Activated naive CD4-positive, alpha-beta T cell treated with anti-CD3 and anti-CD28 coated beads for 36 hours (primary cell): ENCODE measurements at regions not wholly inside any gene's neighbourhood (a gene's known extent, or its start where the extent isn't known, plus 50 kb on each side); places are given as distances from the start of the nearest gene placed in this dataset.

Experiments used
- CTCF ChIA-PET: fragments of 350-600 bp; sonication (Branson Sonifier 250); formaldehyde crosslinking; loops from one replicate; lab custom pipeline; 2021; ENCODE audit warnings: antibody characterized with exemption; lab: Charles Lee
- DNase-seq: peaks from one replicate; pipeline ENCODE4 v3.0.0-alpha.2; 2020
- H3K27ac Mint-ChIP-seq: one replicate; pipeline ENCODE4 v1.8.0; 2021; ENCODE audit warnings: mild to moderate bottlenecking, mixed read lengths
- H3K27me3 Mint-ChIP-seq: one replicate; pipeline ENCODE4 v1.8.0; 2021; ENCODE audit warnings: low read depth, mixed read lengths
- H3K36me3 Mint-ChIP-seq: one replicate; pipeline ENCODE4 v1.8.0; 2021; ENCODE audit warnings: low read depth, mixed read lengths
- H3K4me1 Mint-ChIP-seq: one replicate; pipeline ENCODE4 v1.8.0; 2021; ENCODE audit warnings: low read depth, mixed read lengths
- H3K4me3 Mint-ChIP-seq: one replicate; pipeline ENCODE4 v1.8.0; 2021; ENCODE audit warnings: mild to moderate bottlenecking, moderate library complexity, mixed read lengths
- H3K9me3 Mint-ChIP-seq: one replicate; pipeline ENCODE4 v1.8.0; 2021; ENCODE audit warnings: mixed read lengths
- intact Hi-C: fragments of 100-400 bp; cut with micrococcal nuclease; formaldehyde crosslinking; loops from one replicate; pipeline ENCODE4 v1.15.1; 2023

DNA sequence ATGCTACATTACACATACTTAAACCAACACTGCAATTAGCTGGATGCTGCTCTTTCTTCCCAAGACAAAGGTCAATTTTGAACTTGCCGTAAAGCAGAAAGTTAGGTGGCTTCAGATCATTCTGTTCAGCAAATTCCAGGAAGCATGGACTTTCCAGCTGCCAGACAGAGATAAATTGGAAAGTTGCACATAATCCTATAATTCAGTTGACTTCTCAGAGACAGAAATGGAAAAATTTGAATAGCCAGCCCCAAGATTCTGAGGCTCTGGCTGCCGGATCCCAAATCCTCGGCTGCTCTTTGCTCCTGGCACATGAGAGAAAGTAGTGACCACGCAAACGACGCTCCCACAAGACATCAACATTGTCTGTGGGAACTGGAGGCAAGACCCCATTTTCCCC is 105.0 kb upstream of the VIPR2 start:
- Mint-ChIP-seq H3K27me3 (peaks cover 21% of the 10 kb centered on the region), H3K27ac (no peak overlapping the region), H3K4me1 (no peaks in the 10 kb centered on the region), H3K36me3 (no peaks in the 10 kb centered on the region), H3K4me3 (no peak overlapping the region), H3K9me3 (no peaks in the 10 kb centered on the region)
- intact Hi-C loops, result no loop called here
- CTCF ChIA-PET, result no interaction called here
- no peak for DNase-seq

GRCh38 chr7:159247910-159248309 is 103.2 kb upstream of the VIPR2 start:
- no peaks in the 10 kb centered on the region for H3K4me1 Mint-ChIP-seq
- CTCF ChIA-PET, result no interaction called here
- intact Hi-C loops, result no loop called here
- H3K9me3 Mint-ChIP-seq, result no peaks in the 10 kb centered on the region
- no peak for DNase-seq
- H3K27ac Mint-ChIP-seq, result no peak overlapping the region
- H3K36me3 Mint-ChIP-seq, result no peaks in the 10 kb centered on the region
- H3K27me3 Mint-ChIP-seq, result peaks cover 19% of the 10 kb centered on the region
- no peak overlapping the region for H3K4me3 Mint-ChIP-seq

DNA sequence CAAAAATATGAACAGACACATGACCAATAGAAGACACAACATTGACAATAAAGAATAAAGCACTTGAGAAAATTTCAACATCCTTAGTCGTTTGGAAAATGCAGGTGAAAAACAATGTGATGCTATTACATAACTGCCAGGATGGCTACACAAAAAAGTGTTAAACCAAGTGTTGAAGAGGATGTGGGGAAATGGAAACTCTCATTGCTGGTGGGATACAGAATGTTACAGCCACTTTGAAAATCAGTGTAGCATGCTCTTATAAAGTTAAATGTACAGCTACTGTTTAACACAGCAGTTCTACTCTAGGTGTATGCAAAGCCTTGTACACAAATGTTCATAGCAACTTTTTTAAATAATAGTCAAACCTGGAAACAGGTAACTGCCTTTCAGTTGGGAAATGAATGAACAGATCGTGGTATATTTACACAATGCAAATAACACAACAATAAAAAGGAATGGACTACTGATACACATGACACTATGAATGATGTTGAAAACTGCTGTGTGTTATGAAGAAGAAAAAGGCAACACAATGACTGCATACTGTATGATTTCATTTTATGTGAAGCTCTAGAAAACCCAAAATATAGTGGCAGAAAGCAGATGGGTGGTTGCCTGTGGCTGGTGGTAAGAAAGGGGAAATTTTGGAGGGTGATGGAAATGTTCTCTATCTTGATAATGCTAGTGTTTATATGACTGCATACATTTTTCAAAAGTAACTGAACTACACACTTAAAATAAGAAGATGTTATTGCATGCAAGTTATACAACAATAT is 102.2 kb upstream of the VIPR2 start:
- Mint-ChIP-seq H3K36me3 (no peaks in the 10 kb centered on the region), H3K4me1 (no peaks in the 10 kb centered on the region), H3K9me3 (no peaks in the 10 kb centered on the region), H3K27me3 (peaks cover 13% of the 10 kb centered on the region), H3K4me3 (no peak overlapping the region), H3K27ac (no peak overlapping the region)
- no peak for DNase-seq
- intact Hi-C loops, result no loop called here
- CTCF ChIA-PET, result interaction anchor here (0.8 kb wide), 1 partner anchor 20 kb away, joined by 3 read pairs; no protein-coding TSS in a partner anchor

DNA sequence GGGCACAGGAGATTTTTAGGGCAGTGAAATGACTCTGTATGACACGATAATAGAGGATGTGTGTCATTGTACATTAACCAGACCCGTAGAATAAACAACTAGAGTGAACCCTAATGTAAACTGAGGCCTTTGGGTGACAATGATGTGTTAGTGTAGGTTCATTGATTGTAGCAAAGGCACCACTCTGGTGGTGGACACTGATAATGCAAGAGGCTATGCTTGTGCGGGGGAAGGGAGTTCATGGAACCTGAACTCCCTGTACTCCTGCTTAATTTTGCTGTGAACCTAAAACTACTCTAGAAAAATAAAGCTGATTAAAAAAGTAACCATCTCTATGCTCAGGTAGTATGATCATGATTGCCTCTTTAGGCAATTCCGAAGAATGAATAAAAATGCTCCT is 96.3 kb upstream of the VIPR2 start:
- DNase-seq, result no peak
- CTCF ChIA-PET, result no interaction called here
- intact Hi-C loops, result no loop called here
- H3K4me3 Mint-ChIP-seq, result no peak overlapping the region
- no peak overlapping the region for H3K27ac Mint-ChIP-seq
- H3K9me3 Mint-ChIP-seq, result no peaks in the 10 kb centered on the region
- H3K36me3 Mint-ChIP-seq, result no peaks in the 10 kb centered on the region
- H3K4me1 Mint-ChIP-seq, result no peaks in the 10 kb centered on the region
- peaks cover 9% of the 10 kb centered on the region for H3K27me3 Mint-ChIP-seq

DNA sequence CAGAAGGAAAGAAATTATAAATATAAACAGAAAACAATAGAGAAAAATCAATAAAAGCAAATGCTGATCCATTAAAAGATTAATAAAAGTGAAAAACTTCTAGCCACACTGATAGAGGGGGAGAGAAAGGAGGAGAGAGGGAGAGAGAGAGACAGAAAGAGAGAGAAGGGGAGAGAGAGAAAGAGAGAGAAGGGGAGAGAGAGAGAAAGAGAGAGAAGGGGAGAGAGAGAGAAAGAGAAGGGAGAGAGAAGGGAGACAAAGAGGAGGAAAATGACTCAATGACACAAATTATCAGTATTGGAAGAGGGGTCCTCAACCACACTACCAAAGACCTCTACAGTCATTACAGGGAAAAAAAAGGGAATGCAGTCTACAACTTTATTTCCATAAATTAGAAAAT is 94.4 kb upstream of the VIPR2 start:
- peaks cover 6% of the 10 kb centered on the region for H3K27me3 Mint-ChIP-seq
- no peaks in the 10 kb centered on the region for H3K36me3 Mint-ChIP-seq
- DNase-seq, result no peak
- no peaks in the 10 kb centered on the region for H3K9me3 Mint-ChIP-seq
- no peak overlapping the region for H3K27ac Mint-ChIP-seq
- H3K4me1 Mint-ChIP-seq, result no peaks in the 10 kb centered on the region
- intact Hi-C loops, result no loop called here
- CTCF ChIA-PET, result no interaction called here
- no peak overlapping the region for H3K4me3 Mint-ChIP-seq

DNA sequence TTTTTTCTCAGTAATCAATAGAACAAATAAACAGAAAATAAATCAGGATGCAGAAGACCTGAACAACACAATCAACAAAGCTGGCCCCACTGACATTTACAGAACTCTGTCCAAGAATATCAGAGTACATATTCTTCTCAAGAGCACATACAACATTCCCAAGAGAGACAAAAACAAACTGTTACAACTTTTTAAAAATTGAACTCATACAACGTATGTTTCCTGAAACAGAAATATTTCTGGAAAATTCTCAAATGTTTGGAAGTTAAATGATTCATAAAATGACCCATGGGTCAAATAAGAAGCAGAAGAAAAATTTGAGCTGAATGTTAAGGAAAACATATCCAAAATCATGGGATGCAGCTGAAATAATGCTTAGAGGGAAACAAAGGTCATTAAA is 93.9 kb upstream of the VIPR2 start:
- no peaks in the 10 kb centered on the region for H3K36me3 Mint-ChIP-seq
- no peaks in the 10 kb centered on the region for H3K4me1 Mint-ChIP-seq
- intact Hi-C loops, result no loop called here

DNA sequence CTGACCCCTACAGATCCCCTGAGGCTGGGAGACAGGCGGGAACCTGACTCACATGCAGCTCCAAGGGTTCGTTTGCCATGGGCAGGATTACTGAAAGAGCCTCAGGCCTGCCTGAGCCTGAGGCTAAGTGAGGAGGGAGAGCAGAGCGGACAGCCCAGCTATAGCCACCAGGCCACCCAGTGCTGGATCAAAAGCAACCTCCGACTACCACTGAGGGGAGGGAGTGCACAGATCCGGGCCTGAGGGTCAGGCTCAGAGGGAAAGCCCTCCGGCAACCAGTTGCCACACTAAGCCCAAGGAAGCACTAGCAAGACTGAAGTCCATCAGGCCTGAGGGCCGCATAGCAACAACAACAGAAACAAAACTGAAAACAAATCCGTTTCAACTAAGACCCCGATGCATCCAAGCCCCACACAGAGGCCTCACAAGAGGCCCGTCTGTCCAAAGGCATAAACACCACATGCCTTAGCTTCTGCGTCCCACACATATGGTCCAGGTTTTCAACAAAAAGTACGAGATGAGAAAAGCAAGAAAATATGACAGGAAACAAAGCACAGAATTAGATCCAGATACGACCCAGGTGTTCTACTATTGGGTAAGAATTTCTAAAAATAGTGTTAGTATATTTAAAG is 92.5 kb upstream of the VIPR2 start:
- DNase-seq, result no peak
- H3K9me3 Mint-ChIP-seq, result no peaks in the 10 kb centered on the region
- H3K36me3 Mint-ChIP-seq, result no peaks in the 10 kb centered on the region
- H3K27ac Mint-ChIP-seq, result no peak overlapping the region
- intact Hi-C loops, result no loop called here
- H3K27me3 Mint-ChIP-seq, result peaks cover 6% of the 10 kb centered on the region
- CTCF ChIA-PET, result interaction anchor here (0.9 kb wide), 1 partner anchor 47 kb away, joined by 3 read pairs; no protein-coding TSS in a partner anchor
- no peaks in the 10 kb centered on the region for H3K4me1 Mint-ChIP-seq
- no peak overlapping the region for H3K4me3 Mint-ChIP-seq

More for the DNA sequence above, 93.9 kb upstream of the VIPR2 start:
- Mint-ChIP-seq H3K27ac (no peak overlapping the region), H3K9me3 (no peaks in the 10 kb centered on the region), H3K27me3 (peaks cover 6% of the 10 kb centered on the region), H3K4me3 (no peak overlapping the region)
- no peak for DNase-seq
- CTCF ChIA-PET, result no interaction called here

- Mint-ChIP-seq H3K4me1 (no peaks in the 10 kb centered on the region), H3K36me3 (no peaks in the 10 kb centered on the region), H3K4me3 (no peak overlapping the region), H3K27me3 (no peaks in the 10 kb centered on the region), H3K9me3 (no peaks in the 10 kb centered on the region), H3K27ac (no peak overlapping the region)
- intact Hi-C loops, result no loop called here
- CTCF ChIA-PET, result no interaction called here
- no peak for DNase-seq
These were observed 86.3 kb upstream of the VIPR2 start for GRCh38 chr7:159231017-159231416.

- Mint-ChIP-seq H3K9me3 (no peaks in the 10 kb centered on the region), H3K27me3 (no peaks in the 10 kb centered on the region), H3K4me1 (no peaks in the 10 kb centered on the region), H3K27ac (no peak overlapping the region), H3K4me3 (no peak overlapping the region), H3K36me3 (no peaks in the 10 kb centered on the region)
- DNase-seq, result no peak
- intact Hi-C loops, result no loop called here
- CTCF ChIA-PET, result no interaction called here
These were observed 85.2 kb upstream of the VIPR2 start for GRCh38 chr7:159229683-159230475.

GRCh38 chr7:159227433-159227832 is 82.8 kb upstream of the VIPR2 start:
- H3K4me1 Mint-ChIP-seq, result no peaks in the 10 kb centered on the region
- intact Hi-C loops, result no loop called here
- DNase-seq, result no peak
- CTCF ChIA-PET, result no interaction called here
- no peaks in the 10 kb centered on the region for H3K9me3 Mint-ChIP-seq
- H3K36me3 Mint-ChIP-seq, result no peaks in the 10 kb centered on the region
- H3K27me3 Mint-ChIP-seq, result no peaks in the 10 kb centered on the region
- H3K4me3 Mint-ChIP-seq, result no peak overlapping the region
- H3K27ac Mint-ChIP-seq, result no peak overlapping the region

GRCh38 chr7:159226011-159226702 is 81.5 kb upstream of the VIPR2 start:
- H3K4me3 Mint-ChIP-seq, result no peak overlapping the region
- H3K36me3 Mint-ChIP-seq, result no peaks in the 10 kb centered on the region
- H3K9me3 Mint-ChIP-seq, result no peaks in the 10 kb centered on the region
- no peak for DNase-seq
- intact Hi-C loops, result no loop called here
- no peaks in the 10 kb centered on the region for H3K27me3 Mint-ChIP-seq
- no peaks in the 10 kb centered on the region for H3K4me1 Mint-ChIP-seq
- no peak overlapping the region for H3K27ac Mint-ChIP-seq
- CTCF ChIA-PET, result no interaction called here

- intact Hi-C loops, result no loop called here
- no peaks in the 10 kb centered on the region for H3K36me3 Mint-ChIP-seq
- no peak for DNase-seq
- H3K27me3 Mint-ChIP-seq, result no peaks in the 10 kb centered on the region
- CTCF ChIA-PET, result no interaction called here
- no peak overlapping the region for H3K27ac Mint-ChIP-seq
- H3K9me3 Mint-ChIP-seq, result no peaks in the 10 kb centered on the region
- H3K4me3 Mint-ChIP-seq, result no peak overlapping the region
- H3K4me1 Mint-ChIP-seq, result no peaks in the 10 kb centered on the region
These were observed 73.9 kb upstream of the VIPR2 start for GRCh38 chr7:159218607-159219006.
